ENCODE measurements at regions not wholly inside any gene's neighbourhood (a gene's known extent, or its start where the extent isn't known, plus 50 kb on each side); places are given as distances from the start of the nearest gene placed in this dataset.

GRCh38 chr2:153420394-153420793, 58.2 kb downstream of the RPRM start:
- TF ChIP-seq CTCF (IDR thresholded peaks at IDR 0.05; ENCODE audit: low read depth, low read length): no peak
- Histone ChIP-seq H3K9me3 (ENCODE audit: control insufficient read depth, insufficient read depth, low read length) (peaks cover 10% of the 10 kb centered on the region; the same call in 1 of the 2 replicates), H3K27me3 (ENCODE audit: control insufficient read depth, insufficient read depth, low read length) (no peaks in the 10 kb centered on the region), H3K27ac (ENCODE audit: low read depth, low read length) (no peak overlapping the region), H3K4me3 (ENCODE audit: low read depth, low read length) (no peak overlapping the region)
- no peak for DNase-seq (ENCODE audit: low read depth, low spot score)
- ChIA-PET CTCF (no interaction called here), POLR2A (no interaction called here)

- H3K4me3 ChIP-seq (ENCODE audit: low read depth, low read length): no peak overlapping the region
- no peaks in the 10 kb centered on the region for H3K27me3 ChIP-seq (ENCODE audit: control insufficient read depth, insufficient read depth, low read length)
- ChIA-PET CTCF (no interaction called here), POLR2A (no interaction called here)
- DNase-seq (ENCODE audit: low read depth, low spot score): no peak
- TF ChIP-seq CTCF (IDR thresholded peaks at IDR 0.05; ENCODE audit: low read depth, low read length): no peak
- no peak overlapping the region for H3K27ac ChIP-seq (ENCODE audit: low read depth, low read length)
- H3K9me3 ChIP-seq (ENCODE audit: control insufficient read depth, insufficient read depth, low read length): peaks cover 10% of the 10 kb centered on the region; the same call in 1 of the 2 replicates
These were observed 61.5 kb downstream of the RPRM start for GRCh38 chr2:153417077-153417476.

GRCh38 chr2:153416071-153416470, 62.5 kb downstream of the RPRM start:
- H3K27ac ChIP-seq (ENCODE audit: low read depth, low read length): no peak overlapping the region
- no peak for DNase-seq (ENCODE audit: low read depth, low spot score)
- ChIA-PET CTCF (no interaction called here), POLR2A (no interaction called here)
- H3K4me3 ChIP-seq (ENCODE audit: low read depth, low read length): no peak overlapping the region
- no peaks in the 10 kb centered on the region for H3K27me3 ChIP-seq (ENCODE audit: control insufficient read depth, insufficient read depth, low read length)
- TF ChIP-seq CTCF (IDR thresholded peaks at IDR 0.05; ENCODE audit: low read depth, low read length): no peak
- H3K9me3 ChIP-seq (ENCODE audit: control insufficient read depth, insufficient read depth, low read length): peaks cover 5% of the 10 kb centered on the region; the same call in 1 of the 2 replicates

- H3K27me3 ChIP-seq (ENCODE audit: control insufficient read depth, insufficient read depth, low read length): no peaks in the 10 kb centered on the region
- no peak for TF ChIP-seq CTCF (IDR thresholded peaks at IDR 0.05; ENCODE audit: low read depth, low read length)
- no peak overlapping the region for H3K4me3 ChIP-seq (ENCODE audit: low read depth, low read length)
- H3K9me3 ChIP-seq (ENCODE audit: control insufficient read depth, insufficient read depth, low read length): peaks cover 2% of the 10 kb centered on the region; the same call in 1 of the 2 replicates
- no peak overlapping the region for H3K27ac ChIP-seq (ENCODE audit: low read depth, low read length)
- CTCF ChIA-PET: interaction anchor here (0.7 kb wide), 1 partner anchor 1309 kb away, joined by 3 read pairs; no protein-coding TSS in a partner anchor
- POLR2A ChIA-PET: no interaction called here
- no peak for DNase-seq (ENCODE audit: low read depth, low spot score)
These were observed 69.7 kb downstream of the RPRM start for GRCh38 chr2:153408710-153409385.

GRCh38 chr2:153405196-153405595, 73.4 kb downstream of the RPRM start:
- ChIA-PET POLR2A (no interaction called here), CTCF (no interaction called here)
- TF ChIP-seq CTCF (IDR thresholded peaks at IDR 0.05; ENCODE audit: low read depth, low read length): no peak
- no peak for DNase-seq (ENCODE audit: low read depth, low spot score)
- Histone ChIP-seq H3K27me3 (ENCODE audit: control insufficient read depth, insufficient read depth, low read length) (no peaks in the 10 kb centered on the region), H3K27ac (ENCODE audit: low read depth, low read length) (no peak overlapping the region), H3K4me3 (ENCODE audit: low read depth, low read length) (no peak overlapping the region), H3K9me3 (ENCODE audit: control insufficient read depth, insufficient read depth, low read length) (peaks cover 6% of the 10 kb centered on the region)

All from AG04450 (cell line).